GM12874 (cell line): ENCODE measurements at regions not wholly inside any gene's neighbourhood (a gene's known extent, or its start where the extent isn't known, plus 50 kb on each side); places are given as distances from the start of the nearest gene placed in this dataset.

ENCODE experiments used
- CTCF ChIP-seq: IDR thresholded peaks from 2 replicates; pipeline ENCODE4 v1.5.1; 2011; ENCODE audit warnings: low read depth, mild to moderate bottlenecking, control low read depth, low read length, moderate library complexity; ENCODE audit not compliant: insufficient read depth

- no peak for TF ChIP-seq CTCF
Observed at GRCh38 chr10:94206176-94206575, 156.6 kb downstream of the NOC3L start.

GRCh38 chr10:94208315-94208714 lies 154.4 kb downstream of the NOC3L start:
- no peak for TF ChIP-seq CTCF

GRCh38 chr10:94210440-94211168 lies 152.1 kb downstream of the NOC3L start:
- no peak for TF ChIP-seq CTCF

GRCh38 chr10:94211169-94211510 lies 151.6 kb downstream of the NOC3L start:
- TF ChIP-seq CTCF: no peak

- TF ChIP-seq CTCF: no peak
Observed at GRCh38 chr10:94213001-94213530, 149.7 kb downstream of the NOC3L start.

GRCh38 chr10:94213980-94214379 lies 148.8 kb downstream of the NOC3L start:
- no peak for TF ChIP-seq CTCF

GRCh38 chr10:94214481-94214893 lies 148.3 kb downstream of the NOC3L start:
- no peak for TF ChIP-seq CTCF
